ENCODE measurements at regions not wholly inside any gene's neighbourhood (a gene's known extent, or its start where the extent isn't known, plus 50 kb on each side); places are given as distances from the start of the nearest gene placed in this dataset.

DNA sequence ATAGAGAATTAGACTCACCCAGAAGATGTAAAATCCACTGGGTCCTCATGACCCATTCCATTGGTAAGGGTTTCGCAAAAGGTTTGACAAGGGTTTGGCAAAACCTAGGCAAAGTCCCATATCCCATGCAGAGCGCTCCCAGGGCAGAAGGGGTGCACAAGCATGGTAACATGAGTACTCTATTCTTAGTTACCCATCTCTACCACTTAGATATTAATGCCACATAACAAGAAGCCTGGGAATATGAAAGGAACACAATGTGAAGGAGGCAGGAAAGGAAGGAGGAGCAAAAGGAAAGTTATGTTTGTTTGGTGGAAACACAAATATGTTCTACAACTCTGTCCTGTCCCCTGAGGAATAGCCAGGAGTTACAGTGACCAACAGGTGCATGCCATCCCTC lies 163.1 kb downstream of the FAXC start:
- TF ChIP-seq, protein P1, sequence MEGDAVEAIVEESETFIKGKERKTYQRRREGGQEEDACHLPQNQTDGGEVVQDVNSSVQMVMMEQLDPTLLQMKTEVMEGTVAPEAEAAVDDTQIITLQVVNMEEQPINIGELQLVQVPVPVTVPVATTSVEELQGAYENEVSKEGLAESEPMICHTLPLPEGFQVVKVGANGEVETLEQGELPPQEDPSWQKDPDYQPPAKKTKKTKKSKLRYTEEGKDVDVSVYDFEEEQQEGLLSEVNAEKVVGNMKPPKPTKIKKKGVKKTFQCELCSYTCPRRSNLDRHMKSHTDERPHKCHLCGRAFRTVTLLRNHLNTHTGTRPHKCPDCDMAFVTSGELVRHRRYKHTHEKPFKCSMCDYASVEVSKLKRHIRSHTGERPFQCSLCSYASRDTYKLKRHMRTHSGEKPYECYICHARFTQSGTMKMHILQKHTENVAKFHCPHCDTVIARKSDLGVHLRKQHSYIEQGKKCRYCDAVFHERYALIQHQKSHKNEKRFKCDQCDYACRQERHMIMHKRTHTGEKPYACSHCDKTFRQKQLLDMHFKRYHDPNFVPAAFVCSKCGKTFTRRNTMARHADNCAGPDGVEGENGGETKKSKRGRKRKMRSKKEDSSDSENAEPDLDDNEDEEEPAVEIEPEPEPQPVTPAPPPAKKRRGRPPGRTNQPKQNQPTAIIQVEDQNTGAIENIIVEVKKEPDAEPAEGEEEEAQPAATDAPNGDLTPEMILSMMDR (IDR thresholded peaks at IDR 0.05; ENCODE audit: insufficient read depth, low read length, missing control alignments), result no peak
- no peak for DNase-seq (ENCODE audit: low read depth, low spot score)
- CTCF ChIA-PET, result no interaction called here
- H3K4me3 ChIP-seq (ENCODE audit: low read depth, low read length), result no peak overlapping the region
- POLR2A ChIA-PET, result no interaction called here

DNA sequence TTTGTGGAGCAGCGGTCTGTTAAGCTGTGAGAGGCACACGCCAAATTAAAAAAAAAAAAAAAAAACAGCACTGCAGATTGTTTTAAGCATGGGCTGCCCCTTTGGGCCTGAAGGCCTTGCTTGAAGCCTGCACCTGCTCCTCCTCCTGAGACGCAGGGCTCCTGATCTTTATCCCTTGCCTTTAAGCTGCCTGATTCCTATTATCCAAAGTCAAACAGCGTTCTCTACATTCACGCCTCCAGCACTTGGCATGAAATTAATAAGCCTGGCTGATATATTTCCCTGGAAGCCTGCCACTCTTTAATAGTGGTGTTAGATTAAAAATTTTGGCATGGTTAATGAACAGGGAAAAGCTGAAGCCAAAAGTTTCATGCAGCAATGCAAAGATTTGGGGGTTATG lies 163.9 kb downstream of the FAXC start:
- ChIA-PET CTCF (no interaction called here), POLR2A (no interaction called here)
- TF ChIP-seq, protein P1 (IDR thresholded peaks at IDR 0.05; ENCODE audit: insufficient read depth, low read length, missing control alignments), result no peak
- no peak for DNase-seq (ENCODE audit: low read depth, low spot score)
- no peak overlapping the region for H3K4me3 ChIP-seq (ENCODE audit: low read depth, low read length)

DNA sequence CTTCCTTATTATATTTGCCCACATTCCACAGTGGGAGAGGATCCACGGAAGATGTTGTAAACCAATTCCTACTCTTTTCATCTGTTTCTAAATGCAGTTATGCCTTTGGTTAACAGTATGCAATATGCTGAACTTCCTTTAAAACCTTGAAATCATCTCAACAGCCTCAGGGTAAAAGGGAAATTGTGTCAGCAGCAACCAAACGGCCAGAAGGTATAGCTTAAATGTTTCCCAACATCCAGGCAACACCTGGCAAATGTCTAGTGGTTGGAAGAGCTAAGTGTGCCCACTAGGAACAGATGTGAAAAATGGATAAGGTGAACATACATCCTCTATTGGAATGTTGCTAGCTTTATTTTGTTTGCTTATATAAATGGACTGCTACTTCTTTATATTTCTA lies 164.8 kb downstream of the FAXC start:
- ChIA-PET POLR2A (no interaction called here), CTCF (no interaction called here)
- no peak overlapping the region for H3K4me3 ChIP-seq (ENCODE audit: low read depth, low read length)
- DNase-seq (ENCODE audit: low read depth, low spot score), result no peak
- TF ChIP-seq, protein P1 (IDR thresholded peaks at IDR 0.05; ENCODE audit: insufficient read depth, low read length, missing control alignments), result no peak

DNA sequence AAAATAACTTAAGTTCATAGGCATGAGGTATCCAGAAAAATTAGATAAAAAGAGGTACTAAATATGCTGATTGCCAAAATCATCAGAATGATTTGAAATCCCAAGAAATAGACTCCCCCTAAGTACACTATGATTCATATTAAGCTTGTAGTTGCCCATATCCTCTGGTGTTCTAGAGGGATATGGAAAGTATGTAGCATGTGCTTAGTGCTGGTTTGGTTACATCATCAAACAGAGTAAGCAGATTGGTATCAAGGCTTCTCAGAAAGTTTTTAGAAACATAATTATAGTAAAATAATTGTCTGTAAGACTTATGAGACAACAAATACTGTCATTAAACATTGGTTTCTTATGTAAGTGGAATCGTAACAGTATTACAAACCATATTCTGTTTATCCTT lies 166.4 kb downstream of the FAXC start:
- POLR2A ChIA-PET, result no interaction called here
- H3K4me3 ChIP-seq (ENCODE audit: low read depth, low read length), result no peak overlapping the region
- CTCF ChIA-PET, result no interaction called here
- DNase-seq (ENCODE audit: low read depth, low spot score), result no peak
- TF ChIP-seq, protein P1 (IDR thresholded peaks at IDR 0.05; ENCODE audit: insufficient read depth, low read length, missing control alignments), result no peak

DNA sequence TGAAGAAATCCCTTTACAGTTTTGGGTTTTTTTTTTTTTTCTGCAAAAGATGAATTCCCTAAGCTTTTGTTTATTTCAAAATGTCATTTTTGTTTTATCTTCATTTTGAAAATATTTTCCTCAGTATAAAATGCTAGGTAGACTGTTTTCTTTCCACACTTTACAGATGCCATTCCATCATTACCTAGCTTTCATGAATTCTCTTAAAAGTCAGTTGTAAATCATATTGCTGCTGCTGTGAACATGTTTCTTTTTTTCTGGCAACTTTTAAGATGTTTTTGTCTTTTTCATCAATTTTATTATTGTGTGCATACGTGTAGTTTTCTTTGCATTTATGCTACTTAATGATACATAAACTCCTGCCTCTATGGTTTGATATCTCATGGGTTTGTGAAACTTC lies 168.3 kb downstream of the FAXC start:
- TF ChIP-seq, protein P1 (IDR thresholded peaks at IDR 0.05; ENCODE audit: insufficient read depth, low read length, missing control alignments), result no peak
- no peak for DNase-seq (ENCODE audit: low read depth, low spot score)
- H3K4me3 ChIP-seq (ENCODE audit: low read depth, low read length), result no peak overlapping the region
- ChIA-PET POLR2A (no interaction called here), CTCF (no interaction called here)

DNA sequence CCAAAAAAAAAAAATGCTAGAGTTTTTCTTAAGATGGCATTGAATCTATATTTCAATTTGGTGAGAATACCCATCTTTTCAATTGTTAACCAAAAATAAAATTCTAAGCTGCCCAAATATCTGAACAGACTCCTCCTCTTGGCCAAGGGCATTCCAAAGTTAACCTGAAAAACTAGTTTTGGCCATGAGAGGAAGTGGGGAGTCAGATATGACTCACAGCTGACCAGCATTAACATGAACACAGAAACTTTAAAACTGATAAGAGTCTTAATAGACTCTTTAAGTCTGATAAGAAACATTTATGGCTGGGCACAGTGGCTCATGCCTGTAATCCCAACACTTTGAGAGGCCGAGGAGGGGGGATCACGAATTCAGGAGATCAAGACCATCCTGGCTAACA lies 171.3 kb downstream of the FAXC start:
- ChIA-PET CTCF (no interaction called here), POLR2A (no interaction called here)
- no peak overlapping the region for H3K4me3 ChIP-seq (ENCODE audit: low read depth, low read length)
- no peak for DNase-seq (ENCODE audit: low read depth, low spot score)
- TF ChIP-seq, protein P1 (IDR thresholded peaks at IDR 0.05; ENCODE audit: insufficient read depth, low read length, missing control alignments), result no peak
